SK-N-SH (cell line): ENCODE measurements at regions not wholly inside any gene's neighbourhood (a gene's known extent, or its start where the extent isn't known, plus 50 kb on each side); places are given as distances from the start of the nearest gene placed in this dataset.

Experiments used
- EP300 ChIP-seq, 2 experiments: IDR thresholded peaks; 2 replicates each; pipeline versions ENCODE4 v1.4.0 to v1.6.1; 2012; ENCODE audit warnings: borderline replicate concordance in 1 of 2, low read depth in 1 of 2, low read length in 1 of 2
- POLR2AphosphoS5 ChIP-seq: IDR thresholded peaks from 2 replicates; pipeline ENCODE4 v1.6.1; 2012; ENCODE audit warnings: low read depth, low read length
- SIN3A ChIP-seq: IDR thresholded peaks from 2 replicates; pipeline ENCODE4 v1.6.1; 2012; ENCODE audit warnings: low read depth, mild to moderate bottlenecking, low read length, moderate library complexity, borderline replicate concordance
- TF ChIP-seq, protein P1 (sequence below): fragments of 200-600 bp; sonication (generic); IDR thresholded peaks from 2 replicates; pipeline ENCODE4 v1.6.1; 2017; ENCODE audit warnings: antibody characterized with exemption, mild to moderate bottlenecking, moderate library complexity
- TF ChIP-seq, protein P2 (sequence below): IDR thresholded peaks from 2 replicates; pipeline ENCODE4 v1.4.0; 2012; ENCODE audit warnings: low read depth, borderline replicate concordance

DNA sequence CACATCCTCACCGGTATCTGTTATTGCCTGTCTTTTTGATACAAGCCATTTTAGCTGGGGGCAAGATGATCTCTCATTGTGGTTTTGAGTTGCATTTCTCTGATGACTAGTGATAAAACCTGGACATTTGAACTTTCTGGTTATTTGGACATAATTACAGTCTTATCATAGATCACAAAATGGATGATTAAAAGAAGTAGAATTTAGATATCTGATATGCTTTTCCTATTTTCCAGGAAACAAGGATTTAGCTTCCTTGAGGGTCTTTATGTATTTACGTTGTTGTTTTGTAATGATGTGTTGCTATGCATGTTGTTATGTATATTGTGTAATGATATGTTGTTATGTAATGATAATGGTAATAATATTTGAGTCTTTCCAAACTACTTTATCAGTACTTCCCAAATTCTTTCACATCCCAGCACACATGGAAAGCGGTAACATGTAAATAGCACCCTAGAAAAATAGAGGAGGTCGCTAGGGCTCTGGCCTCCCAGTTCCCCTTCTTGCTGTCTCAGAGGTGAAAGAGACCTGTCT lies 53.8 kb downstream of the GJD2 start:
- TF ChIP-seq POLR2AphosphoS5 (no peak), SIN3A (no peak), EP300 (IDR thresholded peaks at IDR 0.05; ENCODE audit: borderline replicate concordance in 1 of 2, low read depth in 1 of 2, low read length in 1 of 2) (no peak)
- TF ChIP-seq, protein P1, sequence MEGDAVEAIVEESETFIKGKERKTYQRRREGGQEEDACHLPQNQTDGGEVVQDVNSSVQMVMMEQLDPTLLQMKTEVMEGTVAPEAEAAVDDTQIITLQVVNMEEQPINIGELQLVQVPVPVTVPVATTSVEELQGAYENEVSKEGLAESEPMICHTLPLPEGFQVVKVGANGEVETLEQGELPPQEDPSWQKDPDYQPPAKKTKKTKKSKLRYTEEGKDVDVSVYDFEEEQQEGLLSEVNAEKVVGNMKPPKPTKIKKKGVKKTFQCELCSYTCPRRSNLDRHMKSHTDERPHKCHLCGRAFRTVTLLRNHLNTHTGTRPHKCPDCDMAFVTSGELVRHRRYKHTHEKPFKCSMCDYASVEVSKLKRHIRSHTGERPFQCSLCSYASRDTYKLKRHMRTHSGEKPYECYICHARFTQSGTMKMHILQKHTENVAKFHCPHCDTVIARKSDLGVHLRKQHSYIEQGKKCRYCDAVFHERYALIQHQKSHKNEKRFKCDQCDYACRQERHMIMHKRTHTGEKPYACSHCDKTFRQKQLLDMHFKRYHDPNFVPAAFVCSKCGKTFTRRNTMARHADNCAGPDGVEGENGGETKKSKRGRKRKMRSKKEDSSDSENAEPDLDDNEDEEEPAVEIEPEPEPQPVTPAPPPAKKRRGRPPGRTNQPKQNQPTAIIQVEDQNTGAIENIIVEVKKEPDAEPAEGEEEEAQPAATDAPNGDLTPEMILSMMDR: no peak
- TF ChIP-seq, protein P2, sequence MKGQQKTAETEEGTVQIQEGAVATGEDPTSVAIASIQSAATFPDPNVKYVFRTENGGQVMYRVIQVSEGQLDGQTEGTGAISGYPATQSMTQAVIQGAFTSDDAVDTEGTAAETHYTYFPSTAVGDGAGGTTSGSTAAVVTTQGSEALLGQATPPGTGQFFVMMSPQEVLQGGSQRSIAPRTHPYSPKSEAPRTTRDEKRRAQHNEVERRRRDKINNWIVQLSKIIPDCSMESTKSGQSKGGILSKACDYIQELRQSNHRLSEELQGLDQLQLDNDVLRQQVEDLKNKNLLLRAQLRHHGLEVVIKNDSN: no peak
